ENCODE measurements at regions not wholly inside any gene's neighbourhood (a gene's known extent, or its start where the extent isn't known, plus 50 kb on each side); places are given as distances from the start of the nearest gene placed in this dataset.
"Not testable (repeated sequence)": the region's sequence is repeated elsewhere in the genome, so short reads cannot be mapped to it uniquely, and the experiment has no call there.

DNA sequence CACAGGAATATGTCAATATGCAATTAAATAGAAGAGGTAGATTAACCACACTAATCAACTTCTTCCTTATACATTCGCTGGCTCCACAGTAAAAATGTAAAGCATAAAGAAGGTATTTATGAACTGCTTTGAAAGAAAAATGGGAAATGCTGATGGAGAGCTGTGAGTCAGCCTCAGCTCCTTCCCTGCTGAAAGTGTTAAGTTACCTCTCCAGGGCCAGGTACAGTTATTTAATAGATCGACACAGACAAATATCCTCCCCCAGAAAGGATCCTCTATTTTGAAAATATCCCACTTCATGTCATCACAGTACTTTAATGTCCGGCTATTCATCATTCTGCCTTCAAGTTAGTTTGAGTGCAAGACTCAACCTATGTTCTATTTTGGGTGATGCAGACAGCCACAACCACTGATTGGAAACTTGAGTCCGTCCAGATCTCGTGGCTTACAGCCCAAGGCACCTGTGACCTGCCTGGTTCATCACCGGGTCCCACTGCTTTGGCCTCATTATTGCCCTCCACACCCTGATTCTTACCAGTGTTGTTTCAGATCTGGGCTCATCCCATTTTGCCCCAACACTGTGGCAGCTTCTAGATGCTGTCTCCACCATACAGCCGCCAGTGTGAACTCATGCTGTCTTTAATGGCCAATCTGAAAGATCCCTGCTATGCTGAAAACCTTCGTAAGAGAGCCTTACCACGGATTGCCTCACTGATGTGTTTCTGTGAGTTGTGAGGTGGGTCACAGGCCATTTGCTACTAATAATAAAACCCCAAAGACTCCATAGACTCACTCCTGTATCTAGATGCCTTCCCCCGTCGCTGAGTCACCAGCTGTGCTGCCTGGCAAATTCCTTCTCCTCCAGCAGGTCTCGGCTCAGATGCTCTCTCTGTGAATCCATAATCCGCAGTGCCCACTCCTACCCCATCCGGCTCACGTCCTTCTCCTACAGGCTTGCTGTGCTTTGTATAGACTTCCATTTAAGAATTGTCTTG, 56.2 kb upstream of the DDAH1 start:
- not testable (repeated sequence) for H3K36me3 Mint-ChIP-seq; DNase-seq (ENCODE audit: low spot score in 2 of 2, unreplicated experiment in 2 of 2); H3K27me3 Mint-ChIP-seq (ENCODE audit: low read depth); H3K27ac Mint-ChIP-seq; H3K4me3 Mint-ChIP-seq; H3K9me3 Mint-ChIP-seq
- H3K4me1 Mint-ChIP-seq = peaks cover 14% of the 10 kb centered on the region

DNA sequence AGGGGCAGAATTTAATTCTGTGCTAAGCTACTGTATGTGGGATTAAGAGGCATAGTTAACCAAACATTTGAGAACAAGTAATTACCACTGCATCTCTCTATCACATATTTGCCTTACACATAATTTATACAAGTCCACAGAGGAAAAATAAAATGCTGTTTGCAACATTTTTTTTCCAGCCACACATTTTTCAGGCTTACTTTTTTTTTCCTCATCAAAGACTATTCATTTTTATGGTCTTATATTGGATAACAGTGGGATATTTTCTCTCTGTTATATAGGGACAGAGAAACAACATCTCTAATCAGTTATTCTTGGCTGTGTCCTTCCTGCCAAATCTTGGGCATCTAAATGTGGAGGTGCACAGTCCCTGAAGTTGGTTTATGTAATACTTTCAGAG, 57.5 kb upstream of the DDAH1 start:
- DNase-seq (ENCODE audit: low spot score in 2 of 2, unreplicated experiment in 2 of 2); H3K36me3 Mint-ChIP-seq; H3K27me3 Mint-ChIP-seq (ENCODE audit: low read depth); H3K27ac Mint-ChIP-seq; H3K9me3 Mint-ChIP-seq; H3K4me3 Mint-ChIP-seq: not testable (repeated sequence)
- peaks cover 23% of the 10 kb centered on the region for H3K4me1 Mint-ChIP-seq

DNA sequence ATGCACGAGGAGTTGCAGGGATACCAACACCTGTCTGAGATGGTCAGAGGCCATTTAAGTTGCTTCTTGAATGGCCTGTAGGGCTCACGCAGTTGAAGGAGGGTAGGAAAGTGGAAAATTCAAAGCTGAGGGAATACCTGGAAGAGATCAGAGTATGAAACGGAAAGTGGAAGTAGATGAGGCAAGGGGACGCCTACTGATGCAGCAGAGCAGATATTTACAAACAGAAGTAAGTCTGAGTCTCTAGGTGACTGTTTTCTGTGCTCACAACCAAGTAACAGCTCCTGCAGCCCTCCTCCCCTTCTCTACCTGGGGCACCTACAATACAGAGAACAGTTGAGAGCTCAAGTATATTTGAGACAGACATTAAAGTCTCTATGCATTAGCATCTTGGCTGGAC, 57.5 kb upstream of the CCN1 start:
- H3K4me1 Mint-ChIP-seq = peaks cover 23% of the 10 kb centered on the region
- H3K36me3 Mint-ChIP-seq; DNase-seq (ENCODE audit: low spot score in 2 of 2, unreplicated experiment in 2 of 2); H3K27me3 Mint-ChIP-seq (ENCODE audit: low read depth); H3K4me3 Mint-ChIP-seq; H3K27ac Mint-ChIP-seq; H3K9me3 Mint-ChIP-seq: not testable (repeated sequence)

GRCh38 chr1:85524281-85524886, 56.2 kb upstream of the CCN1 start:
- not testable (repeated sequence) for H3K27me3 Mint-ChIP-seq (ENCODE audit: low read depth)

GRCh38 chr1:85525591-85525991, 55.0 kb upstream of the CCN1 start:
- not testable (repeated sequence) for H3K36me3 Mint-ChIP-seq; H3K4me3 Mint-ChIP-seq; DNase-seq (ENCODE audit: low spot score in 2 of 2, unreplicated experiment in 2 of 2); H3K27ac Mint-ChIP-seq; H3K9me3 Mint-ChIP-seq; H3K27me3 Mint-ChIP-seq (ENCODE audit: low read depth)
- peaks cover 20% of the 10 kb centered on the region for H3K4me1 Mint-ChIP-seq

More at GRCh38 chr1:85524281-85524886, 56.2 kb upstream of the CCN1 start:
- H3K36me3 Mint-ChIP-seq; H3K27ac Mint-ChIP-seq; DNase-seq (ENCODE audit: low spot score in 2 of 2, unreplicated experiment in 2 of 2); H3K9me3 Mint-ChIP-seq; H3K4me3 Mint-ChIP-seq: not testable (repeated sequence)
- peaks cover 23% of the 10 kb centered on the region for H3K4me1 Mint-ChIP-seq

GRCh38 chr1:85526216-85526615, 54.3 kb upstream of the CCN1 start:
- peak overlapping the region; percentile 39 for H3K27ac Mint-ChIP-seq
- H3K27me3 Mint-ChIP-seq (ENCODE audit: low read depth); H3K4me3 Mint-ChIP-seq; DNase-seq (ENCODE audit: low spot score in 2 of 2, unreplicated experiment in 2 of 2); H3K36me3 Mint-ChIP-seq; H3K9me3 Mint-ChIP-seq: not testable (repeated sequence)
- H3K4me1 Mint-ChIP-seq = peaks cover 16% of the 10 kb centered on the region

DNA sequence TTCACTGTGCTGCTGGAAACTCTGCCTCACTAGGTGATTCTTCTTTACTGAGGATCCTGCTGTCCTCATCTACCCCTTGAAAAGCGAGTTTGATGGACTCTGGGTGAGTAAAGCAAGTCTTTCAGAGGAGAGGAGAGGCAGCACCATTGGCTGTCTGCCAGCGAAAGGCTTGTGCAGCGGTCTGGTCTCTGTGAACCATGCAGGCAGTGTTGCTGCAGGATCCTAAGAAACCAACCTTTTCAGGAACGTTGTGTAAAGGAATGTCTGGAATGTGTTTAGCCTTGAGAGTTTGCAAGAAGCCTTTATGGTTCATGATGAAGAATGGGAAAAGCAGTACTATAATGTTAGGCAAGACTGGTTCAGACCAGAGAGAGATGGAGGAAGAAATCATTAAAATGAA, 53.4 kb upstream of the CCN1 start:
- not testable (repeated sequence) for H3K9me3 Mint-ChIP-seq; H3K27me3 Mint-ChIP-seq (ENCODE audit: low read depth); H3K4me3 Mint-ChIP-seq; H3K36me3 Mint-ChIP-seq
- H3K27ac Mint-ChIP-seq = peak overlapping the region; percentile 92
- peaks cover 13% of the 10 kb centered on the region for H3K4me1 Mint-ChIP-seq
- DNase-seq (ENCODE audit: low spot score in 2 of 2, unreplicated experiment in 2 of 2) = peak; percentile 75 to 83

Data from mesothelial cell of epicardium (in vitro differentiated cells).